Activated CD8-positive, alpha-beta memory T cell treated with anti-CD3 and anti-CD28 coated beads, Interleukin-2, amount 50 U/mL, for 24 hours (primary cell): ENCODE measurements at regions not wholly inside any gene's neighbourhood (a gene's known extent, or its start where the extent isn't known, plus 50 kb on each side); places are given as distances from the start of the nearest gene placed in this dataset.

Experiments
- DNase-seq: peaks from one replicate; pipeline ENCODE4 v3.0.0-alpha.2; 2020; ENCODE audit errors: extremely low read depth

GRCh38 chr10:131750171-131750895 lies 150.5 kb upstream of the PPP2R2D start:
- no peak for DNase-seq

GRCh38 chr10:131750973-131751826 lies 149.6 kb upstream of the PPP2R2D start:
- DNase-seq: no peak

GRCh38 chr10:131751827-131752775 lies 148.7 kb upstream of the PPP2R2D start:
- DNase-seq: no peak

- no peak for DNase-seq
Observed at GRCh38 chr10:131753336-131753735, 147.5 kb upstream of the PPP2R2D start.

GRCh38 chr10:131755200-131755599 lies 145.6 kb upstream of the PPP2R2D start:
- DNase-seq: no peak

GRCh38 chr10:131757285-131758058 lies 143.3 kb upstream of the PPP2R2D start:
- no peak for DNase-seq

- DNase-seq: no peak
Observed at GRCh38 chr10:131758062-131758938, 142.5 kb upstream of the PPP2R2D start.

GRCh38 chr10:131758939-131759301 lies 141.9 kb upstream of the PPP2R2D start:
- DNase-seq: no peak

- no peak for DNase-seq
Observed at GRCh38 chr10:131759347-131759746, 141.5 kb upstream of the PPP2R2D start.

- no peak for DNase-seq
Observed at GRCh38 chr10:131760416-131761166, 140.2 kb upstream of the PPP2R2D start.

- DNase-seq: no peak
Observed at GRCh38 chr10:131762789-131763696, 137.8 kb upstream of the PPP2R2D start.

GRCh38 chr10:131764929-131765328 lies 135.9 kb upstream of the PPP2R2D start:
- no peak for DNase-seq

- DNase-seq: no peak
Observed at GRCh38 chr10:131766096-131766495, 134.7 kb upstream of the PPP2R2D start.

GRCh38 chr10:131767716-131768115 lies 133.1 kb upstream of the PPP2R2D start:
- no peak for DNase-seq

- DNase-seq: no peak
Observed at GRCh38 chr10:131769571-131770410, 131.0 kb upstream of the PPP2R2D start.

GRCh38 chr10:131770946-131771633 lies 129.7 kb upstream of the PPP2R2D start:
- DNase-seq: no peak
